ENCODE measurements at regions not wholly inside any gene's neighbourhood (a gene's known extent, or its start where the extent isn't known, plus 50 kb on each side); places are given as distances from the start of the nearest gene placed in this dataset.

DNA sequence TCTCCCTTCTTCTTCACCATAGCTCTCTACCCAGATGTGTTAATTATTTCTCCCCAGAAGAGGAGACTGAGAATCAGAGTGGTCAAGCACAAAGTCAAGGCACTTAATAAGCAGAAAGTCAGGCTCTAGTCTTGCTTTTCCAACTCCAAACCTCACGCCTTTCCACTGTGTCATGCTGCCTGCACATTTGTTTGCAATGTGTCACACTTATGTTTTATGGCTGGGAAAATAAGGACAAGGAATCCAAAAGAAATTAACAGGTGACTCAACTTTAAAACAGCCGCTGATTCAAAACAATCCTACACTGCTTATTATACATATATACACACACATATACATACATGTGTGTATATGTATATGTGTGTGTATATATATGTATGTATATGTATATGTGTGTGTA lies 255.7 kb upstream of the DYNLRB2 start:
- TF ChIP-seq, protein P1, sequence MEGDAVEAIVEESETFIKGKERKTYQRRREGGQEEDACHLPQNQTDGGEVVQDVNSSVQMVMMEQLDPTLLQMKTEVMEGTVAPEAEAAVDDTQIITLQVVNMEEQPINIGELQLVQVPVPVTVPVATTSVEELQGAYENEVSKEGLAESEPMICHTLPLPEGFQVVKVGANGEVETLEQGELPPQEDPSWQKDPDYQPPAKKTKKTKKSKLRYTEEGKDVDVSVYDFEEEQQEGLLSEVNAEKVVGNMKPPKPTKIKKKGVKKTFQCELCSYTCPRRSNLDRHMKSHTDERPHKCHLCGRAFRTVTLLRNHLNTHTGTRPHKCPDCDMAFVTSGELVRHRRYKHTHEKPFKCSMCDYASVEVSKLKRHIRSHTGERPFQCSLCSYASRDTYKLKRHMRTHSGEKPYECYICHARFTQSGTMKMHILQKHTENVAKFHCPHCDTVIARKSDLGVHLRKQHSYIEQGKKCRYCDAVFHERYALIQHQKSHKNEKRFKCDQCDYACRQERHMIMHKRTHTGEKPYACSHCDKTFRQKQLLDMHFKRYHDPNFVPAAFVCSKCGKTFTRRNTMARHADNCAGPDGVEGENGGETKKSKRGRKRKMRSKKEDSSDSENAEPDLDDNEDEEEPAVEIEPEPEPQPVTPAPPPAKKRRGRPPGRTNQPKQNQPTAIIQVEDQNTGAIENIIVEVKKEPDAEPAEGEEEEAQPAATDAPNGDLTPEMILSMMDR (IDR thresholded peaks at IDR 0.05): no peak
- TF ChIP-seq POLR2A (IDR thresholded peaks at IDR 0.05) (no peak), POLR2AphosphoS5 (IDR thresholded peaks at IDR 0.05) (no peak), EP300 (IDR thresholded peaks at IDR 0.05) (no peak)

DNA sequence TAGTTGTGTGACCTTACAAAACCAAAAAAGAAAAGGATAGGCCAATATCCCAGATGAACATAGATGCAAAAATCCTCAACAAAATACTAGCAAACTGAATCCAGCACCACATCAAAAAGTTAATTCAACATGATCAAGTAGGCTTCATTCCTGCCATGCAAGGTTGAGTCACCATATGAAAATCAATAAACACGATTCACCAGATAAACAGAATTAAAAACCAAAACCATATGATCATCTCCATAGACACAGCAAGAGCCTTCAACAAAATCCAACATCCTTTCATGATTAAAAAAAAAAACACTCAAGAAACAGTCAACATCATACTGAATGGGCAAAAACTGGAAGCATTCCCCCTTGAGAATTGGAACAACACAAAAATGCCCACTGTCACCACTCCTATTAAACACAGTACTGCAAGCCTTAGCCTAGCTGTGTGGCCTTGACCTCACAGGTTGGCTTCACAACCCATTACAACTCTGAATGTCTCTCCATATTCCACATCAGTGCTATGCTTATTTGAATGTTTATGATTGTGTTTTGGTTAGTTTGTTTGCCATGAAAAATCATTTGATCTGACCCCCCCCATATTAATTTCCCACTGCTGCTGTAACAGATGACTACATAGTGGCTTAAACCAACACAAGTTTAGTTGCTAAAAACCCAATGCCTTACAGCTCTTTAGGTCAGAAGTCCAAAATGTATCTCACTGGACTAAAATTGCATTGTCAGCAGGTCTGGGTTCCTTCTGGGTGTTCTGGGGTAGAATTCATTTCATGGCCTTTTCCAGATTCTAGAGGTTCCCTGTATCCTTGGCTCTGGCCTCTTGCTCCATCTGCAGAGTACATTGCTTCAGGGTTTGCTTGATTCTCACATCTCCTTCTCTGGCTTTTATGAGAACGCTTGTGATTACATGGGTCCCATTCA lies 257.1 kb upstream of the DYNLRB2 start:
- no peaks in the 10 kb centered on the region for H3K36me3 ChIP-seq
- 90 to 92% methylated on average over 1 to 2 of the region's 2 CpGs for WGBS, 2 donors (ENCODE audit: low coverage in 1 of 2)
- no peaks in the 10 kb centered on the region for H3K4me1 ChIP-seq
- no peaks in the 10 kb centered on the region for H3K27me3 ChIP-seq
- ATAC-seq: no peak
- H3K27ac ChIP-seq: no peak overlapping the region
- TF ChIP-seq POLR2AphosphoS5 (IDR thresholded peaks at IDR 0.05) (no peak), POLR2A (IDR thresholded peaks at IDR 0.05) (no peak), EP300 (IDR thresholded peaks at IDR 0.05) (no peak)
- TF ChIP-seq, protein P1 (IDR thresholded peaks at IDR 0.05): no peak
- no peaks in the 10 kb centered on the region for H3K9me3 ChIP-seq
- no peak overlapping the region for H3K4me3 ChIP-seq

More for the DNA sequence above, 255.7 kb upstream of the DYNLRB2 start:
- 48 to 55% methylated on average over 2 of the region's 2 CpGs for WGBS, 2 donors (ENCODE audit: low coverage in 1 of 2)
- Histone ChIP-seq H3K36me3 (no peaks in the 10 kb centered on the region), H3K27ac (no peak overlapping the region), H3K4me1 (no peaks in the 10 kb centered on the region), H3K4me3 (no peak overlapping the region), H3K9me3 (no peaks in the 10 kb centered on the region), H3K27me3 (no peaks in the 10 kb centered on the region)
- ATAC-seq: no peak

DNA sequence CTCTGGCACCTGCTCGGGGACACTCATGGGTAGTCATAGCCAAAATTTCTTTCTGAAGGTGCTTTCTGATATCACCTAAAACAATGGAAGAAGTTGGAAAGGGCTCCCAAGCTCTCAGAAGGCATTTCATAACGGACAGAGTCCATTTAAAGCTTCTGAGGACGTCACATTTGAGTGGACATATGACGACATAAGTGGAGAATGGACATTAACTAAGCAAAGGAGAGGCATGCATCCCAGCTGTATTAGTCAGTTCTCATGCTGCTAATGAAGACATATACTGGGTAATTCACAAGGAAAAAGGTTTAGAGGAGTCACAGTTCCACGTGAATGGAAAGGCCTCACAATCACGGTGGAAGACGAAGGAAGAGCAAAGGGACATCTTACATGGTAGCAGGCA lies 260.2 kb upstream of the DYNLRB2 start:
- H3K27me3 ChIP-seq: no peaks in the 10 kb centered on the region
- 91 to 100% methylated on average over 4 to 7 of the region's 7 CpGs for WGBS, 2 donors (ENCODE audit: low coverage in 1 of 2)
- H3K9me3 ChIP-seq: no peaks in the 10 kb centered on the region
- H3K27ac ChIP-seq: no peak overlapping the region
- H3K4me1 ChIP-seq: no peaks in the 10 kb centered on the region
- H3K36me3 ChIP-seq: no peaks in the 10 kb centered on the region
- H3K4me3 ChIP-seq: no peak overlapping the region
- ATAC-seq: no peak
- TF ChIP-seq POLR2A (IDR thresholded peaks at IDR 0.05) (no peak), POLR2AphosphoS5 (IDR thresholded peaks at IDR 0.05) (no peak), EP300 (IDR thresholded peaks at IDR 0.05) (no peak)
- TF ChIP-seq, protein P1 (IDR thresholded peaks at IDR 0.05): no peak

DNA sequence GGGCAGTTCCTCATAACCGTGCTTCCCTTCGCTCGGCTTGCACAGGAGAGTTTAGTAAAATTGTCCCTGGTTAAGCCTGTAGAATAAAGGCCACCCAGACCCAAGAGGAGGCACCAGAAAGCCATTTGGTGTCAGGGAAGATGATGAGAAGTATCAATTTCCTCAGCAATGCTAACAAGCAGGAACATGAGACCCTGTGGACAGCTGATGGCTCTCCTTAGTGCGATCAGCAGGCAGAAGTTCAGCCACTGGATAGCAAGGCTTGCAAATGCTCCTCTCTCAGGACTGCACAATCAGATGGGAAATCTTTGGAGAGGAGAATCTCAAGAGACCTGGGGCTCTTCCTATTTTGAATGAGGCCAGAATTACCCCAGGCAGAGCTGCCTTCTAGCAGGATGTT lies 261.1 kb upstream of the DYNLRB2 start:
- 94% methylated on average over 3 of the region's 4 CpGs; no CpG with 5 or more reads in 1 of the 2 donors for WGBS, 2 donors (ENCODE audit: low coverage in 1 of 2)
- H3K27me3 ChIP-seq: no peaks in the 10 kb centered on the region
- H3K27ac ChIP-seq: no peak overlapping the region
- no peaks in the 10 kb centered on the region for H3K4me1 ChIP-seq
- no peaks in the 10 kb centered on the region for H3K36me3 ChIP-seq
- H3K4me3 ChIP-seq: no peak overlapping the region
- no peaks in the 10 kb centered on the region for H3K9me3 ChIP-seq
- TF ChIP-seq, protein P1 (IDR thresholded peaks at IDR 0.05): no peak
- TF ChIP-seq POLR2AphosphoS5 (IDR thresholded peaks at IDR 0.05): no peak
- TF ChIP-seq POLR2A (IDR thresholded peaks at IDR 0.05): no peak
- TF ChIP-seq EP300 (IDR thresholded peaks at IDR 0.05): no peak
- no peak for ATAC-seq

DNA sequence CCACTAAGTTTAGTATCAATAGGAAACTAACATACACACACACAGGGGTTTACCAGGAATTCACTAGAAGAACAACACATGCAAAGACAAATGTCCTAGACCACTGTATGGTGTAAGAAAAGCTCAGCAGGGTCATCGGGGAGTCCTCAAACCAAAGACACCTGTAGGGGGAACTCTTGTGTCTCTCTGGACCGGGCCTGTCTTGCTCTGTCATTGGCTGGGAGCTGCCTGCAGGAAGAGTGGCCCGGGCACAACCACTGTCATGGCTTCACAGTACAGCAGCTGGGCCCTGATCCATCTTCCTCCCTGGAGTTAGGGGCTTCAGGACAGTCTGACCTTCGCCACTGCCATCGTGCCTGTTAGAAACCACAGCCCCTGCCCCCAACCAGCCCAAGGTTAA lies 263.6 kb upstream of the DYNLRB2 start:
- no peak overlapping the region for H3K4me3 ChIP-seq
- no peaks in the 10 kb centered on the region for H3K36me3 ChIP-seq
- no peaks in the 10 kb centered on the region for H3K27me3 ChIP-seq
- 43 to 61% methylated on average over 5 of the region's 5 CpGs for WGBS, 2 donors (ENCODE audit: low coverage in 1 of 2)
- H3K27ac ChIP-seq: no peak overlapping the region
- ATAC-seq: no peak
- H3K9me3 ChIP-seq: no peaks in the 10 kb centered on the region
- no peaks in the 10 kb centered on the region for H3K4me1 ChIP-seq
- TF ChIP-seq EP300 (IDR thresholded peaks at IDR 0.05) (no peak), POLR2AphosphoS5 (IDR thresholded peaks at IDR 0.05) (no peak), POLR2A (IDR thresholded peaks at IDR 0.05) (no peak)
- TF ChIP-seq, protein P1 (IDR thresholded peaks at IDR 0.05): no peak
